ENCODE measurements at regions not wholly inside any gene's neighbourhood (a gene's known extent, or its start where the extent isn't known, plus 50 kb on each side); places are given as distances from the start of the nearest gene placed in this dataset.
A peak's percentile ranks its signal among the peaks of the same experiment; 100 is the strongest.

- ATAC-seq, result no peak
- no peak overlapping the region; the same call in 1 of the 2 replicates for H3K4me2 ChIP-seq (ENCODE audit: control insufficient read depth, insufficient read depth)
- 34% methylated on average over 4 of the region's 4 CpGs for WGBS (ENCODE audit: insufficient coverage, insufficient replicate concordance, low lambda C conversion rate, missing lambda C conversion rate)
- FAIRE-seq, result no peak
- no TSS peak for BruUV-seq (replicated peaks)
- DNase-seq (ENCODE audit: low read depth, low spot score), result no peak
- no peaks in the 10 kb centered on the region for H4K20me1 ChIP-seq (ENCODE audit: control insufficient read depth, insufficient read depth)
- in situ Hi-C loops (cut with MboI), result no loop called here
- no peaks in the 10 kb centered on the region; a peak in 1 of 4 replicates for H3K27me3 ChIP-seq (replicated peaks in 1 of 2; ENCODE audit: control insufficient read depth in 2 of 2, insufficient read depth in 2 of 2, low read length in 1 of 2)
- SMC1A ChIA-PET (ENCODE audit: uncharacterized antibody, unreplicated experiment), result no interaction called here
- H3K4me1 ChIP-seq (ENCODE audit: control insufficient read depth, insufficient read depth, low read length), result peaks cover 4% of the 10 kb centered on the region; the same call in 1 of the 2 replicates
- H3K9me3 ChIP-seq (replicated peaks; ENCODE audit: control insufficient read depth, insufficient read depth, low read length), result no peaks in the 10 kb centered on the region
- TF ChIP-seq DPF2 (IDR thresholded peaks at IDR 0.05), result no peak
- TF ChIP-seq SPI1 (IDR thresholded peaks at IDR 0.05; ENCODE audit: borderline replicate concordance, insufficient read depth, low read depth, low read length), result peak; percentile 73
- TF ChIP-seq SRF (IDR thresholded peaks at IDR 0.05; ENCODE audit: low read depth in 2 of 2, low read length in 2 of 2), result no peak
- TF ChIP-seq SMAD1 (IDR thresholded peaks at IDR 0.05; ENCODE audit: low read depth, partially characterized antibody), result no peak
- no peak for TF ChIP-seq MLLT1 (IDR thresholded peaks at IDR 0.05)
- no peak for TF ChIP-seq TARDBP (IDR thresholded peaks at IDR 0.05; ENCODE audit: borderline replicate concordance)
- no peak for TF ChIP-seq NFYB (IDR thresholded peaks at IDR 0.05; ENCODE audit: insufficient read depth, low read depth, low read length)
- TF ChIP-seq CHD2 (IDR thresholded peaks at IDR 0.05; ENCODE audit: borderline replicate concordance, low read depth, low read length), result no peak
- no peak for TF ChIP-seq RBBP5 (conservative IDR thresholded peaks at IDR 0.05)
- TF ChIP-seq CBX5 (IDR thresholded peaks at IDR 0.05; ENCODE audit: low read depth), result no peak
- TF ChIP-seq NR2F1 (conservative IDR thresholded peaks at IDR 0.05), result no peak
- TF ChIP-seq BMI1 (IDR thresholded peaks at IDR 0.05; ENCODE audit: borderline replicate concordance), result no peak
- no peak for TF ChIP-seq RELA (IDR thresholded peaks at IDR 0.05; ENCODE audit: borderline replicate concordance, partially characterized antibody)
- peak in 1 of 2 experiments; percentile 13; a peak in 1 of 4 replicates for TF ChIP-seq IKZF2 (IDR thresholded peaks at IDR 0.05)
- TF ChIP-seq RUNX3 (IDR thresholded peaks at IDR 0.05; ENCODE audit: low read length), result peak; percentile 48; the same call in 1 of the 2 replicates
- no peak overlapping the region for H3K27ac ChIP-seq (ENCODE audit: control insufficient read depth, insufficient read depth)
- H3K79me2 ChIP-seq (ENCODE audit: control insufficient read depth, insufficient read depth, low read length), result no peaks in the 10 kb centered on the region
- CTCF ChIA-PET, result no interaction called here
- RAD21 ChIA-PET (ENCODE audit: unreplicated experiment), result no interaction called here
- intact Hi-C loops (cut with micrococcal nuclease; ENCODE audit: unreplicated experiment), result no loop called here
- no peak overlapping the region for H2AFZ ChIP-seq (ENCODE audit: control insufficient read depth, low read depth, low read length)
- H3K4me3 ChIP-seq, result no peak overlapping the region
- no peak overlapping the region for H3K9ac ChIP-seq (ENCODE audit: control insufficient read depth, insufficient read depth, low read length)
- H3K36me3 ChIP-seq (ENCODE audit: control insufficient read depth in 2 of 2, insufficient read depth in 2 of 2, low read length in 1 of 2), result no peaks in the 10 kb centered on the region
- POLR2A ChIA-PET, result no interaction called here
Measured at GRCh38 chr13:44088991-44089413, 209.3 kb downstream of the LACC1 start.

Data from GM12878 (cell line).